Heart right ventricle (tissue), 16 donors: ENCODE measurements at regions not wholly inside any gene's neighbourhood (a gene's known extent, or its start where the extent isn't known, plus 50 kb on each side); places are given as distances from the start of the nearest gene placed in this dataset.

ENCODE experiments used
- ATAC-seq, 8 donors: fragments of 200-7000 bp; cut with Tn5 transposase; one replicate each; pipeline ENCODE4 v1.9.1; 2020; ENCODE audit warnings: mild to moderate bottlenecking in 8 of 8, moderate library complexity in 8 of 8, moderate number of reproducible peaks in 1 of 8
- DNase-seq, 2 donors: peaks; one replicate each; pipeline ENCODE4 v3.0.0-alpha.2; 2020
- H3K27ac ChIP-seq, 10 donors: fragments of 200-600 bp; sonication (generic) in 2 of 10; one replicate each; pipeline versions ENCODE4 v1.5.0 to v1.8.0; 2020 to 2022; ENCODE audit warnings: mild to moderate bottlenecking in 3 of 10
- H3K27me3 ChIP-seq, 7 donors: fragments of 200-600 bp; one replicate each; pipeline ENCODE4 v1.8.0; 2021 to 2022; ENCODE audit warnings: mild to moderate bottlenecking in 2 of 7
- H3K36me3 ChIP-seq, 9 donors: fragments of 200-600 bp; sonication (generic) in 1 of 9; one replicate each; pipeline versions ENCODE4 v1.5.0 to v1.8.0; 2020 to 2022; ENCODE audit warnings: mild to moderate bottlenecking in 2 of 9
- H3K4me1 ChIP-seq, 9 donors: fragments of 200-600 bp; sonication (generic) in 1 of 9; one replicate each; pipeline versions ENCODE4 v1.5.0 to v1.8.0; 2020 to 2022; ENCODE audit warnings: mild to moderate bottlenecking in 4 of 9
- H3K4me3 ChIP-seq, 10 donors: fragments of 200-600 bp; sonication (generic) in 2 of 10; one replicate each; pipeline versions ENCODE4 v1.5.0 to v1.8.0; 2020 to 2022; ENCODE audit warnings: mild to moderate bottlenecking in 7 of 10, moderate library complexity in 2 of 10
- H3K9me3 ChIP-seq, 11 donors: fragments of 200-600 bp in 10 of 11; sonication (generic) in 2 of 11; one replicate each; pipeline versions ENCODE4 v1.5.0 to v1.8.0; 2013 to 2022; ENCODE audit warnings: mild to moderate bottlenecking in 2 of 11, control low read depth in 1 of 11, moderate library complexity in 1 of 11
- WGBS, 2 donors: extraction: QIAGEN DNeasy Blood & Tissue Kit; methylation state at CpG; one replicate each; pipeline ENCODE4 v1.1.7; 2013; ENCODE audit warnings: inconsistent platforms in 1 of 2; 5-methylcytosine and 5-hydroxymethylcytosine counted together
- intact Hi-C, 10 donors: fragments of 100-400 bp; cut with DNase I; formaldehyde crosslinking; loops; one replicate each; pipeline versions ENCODE4 v1.11.1 to v1.14.2; 2022
- TF ChIP-seq, protein P1 (sequence below), 9 donors: fragments of 200-600 bp; sonication (generic) in 2 of 9; IDR thresholded peaks; one replicate each; pipeline versions ENCODE4 v1.5.0 to v1.8.0; 2021 to 2022; ENCODE audit warnings: antibody characterized with exemption in 9 of 9, mild to moderate bottlenecking in 5 of 9, moderate library complexity in 1 of 9
- donor health status: Arrhythmogenic right ventricular cardiomyopathy.
- donor health status: ischemic (EF 13 %, LVEDD 7.1; RV severe dilation, severe dysfunction).
- donor health status: healthy with polysubstance abuse.
- donor health status: DM: no; HTN: yes; CAD: no.
- donor health status: DM: no; HTN: no; CAD: no.
- donor health status: ischemic (EF 25% LVEDD 6.9; RV normal size, moderate dysfunction).
- donor health status: ischemic (EF 25% LVEDD 5.7; RV mildly dilated, moderate dysfunction).
- donor health status: healthy.
- donor health status: DM: yes; HTN: yes; CAD: no.
- donor health status: Ischemic cardiomyopathy.
- donor health status: ischemic (EF 35%, LVEDD 5.7; RV mildly dilated, moderate dysfunction).
- donor health status: nonischemic (EF 11% LVEDD 7.7; RV severe dilation, severe dysfunction).
- donor health status: DM: yes; HTN: yes; CAD: no.
- donor health status: PGD.
- donor health status: ischemic (EF 29% LVEDD 5.4; RV normal size, mild dysfunction).
- donor health status: nonischemic (EF 23%, LVEDD 6.1; RV moderate dilation, normal function).

DNA sequence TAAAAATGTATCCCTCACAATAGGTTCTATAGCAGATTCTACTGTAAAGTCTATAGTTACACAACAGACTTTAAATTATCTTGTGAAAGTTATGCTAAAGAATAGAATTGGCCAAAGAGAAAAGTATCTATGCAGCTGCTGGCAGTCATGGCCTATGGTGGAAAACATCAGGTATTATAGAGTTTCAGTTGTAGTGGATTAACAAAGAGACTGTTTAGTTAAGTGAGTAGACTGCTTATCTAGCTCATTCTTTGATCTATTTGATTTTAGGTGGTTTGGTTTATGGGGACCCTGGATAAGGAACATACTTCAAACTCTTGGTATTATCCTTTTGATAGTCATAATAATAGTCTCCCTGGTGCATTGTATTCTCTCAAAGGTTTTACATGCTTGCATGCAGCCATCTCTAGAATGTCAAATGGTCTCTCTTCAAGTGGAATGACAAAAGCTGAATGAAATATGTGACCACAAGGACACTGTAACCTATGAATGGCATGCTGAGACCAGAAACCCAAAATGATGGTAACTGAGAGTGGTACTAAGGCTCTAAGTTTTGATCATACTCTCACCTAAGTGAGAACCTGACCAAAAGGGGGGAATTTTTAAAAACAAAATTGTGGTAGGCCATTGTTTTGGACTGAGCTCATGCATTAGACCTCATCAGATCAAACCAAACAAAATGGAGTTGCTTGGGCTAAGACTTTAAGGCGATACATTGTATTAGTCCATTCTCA, 54.9 kb upstream of the NAMPT start:
- TF ChIP-seq, protein P1, sequence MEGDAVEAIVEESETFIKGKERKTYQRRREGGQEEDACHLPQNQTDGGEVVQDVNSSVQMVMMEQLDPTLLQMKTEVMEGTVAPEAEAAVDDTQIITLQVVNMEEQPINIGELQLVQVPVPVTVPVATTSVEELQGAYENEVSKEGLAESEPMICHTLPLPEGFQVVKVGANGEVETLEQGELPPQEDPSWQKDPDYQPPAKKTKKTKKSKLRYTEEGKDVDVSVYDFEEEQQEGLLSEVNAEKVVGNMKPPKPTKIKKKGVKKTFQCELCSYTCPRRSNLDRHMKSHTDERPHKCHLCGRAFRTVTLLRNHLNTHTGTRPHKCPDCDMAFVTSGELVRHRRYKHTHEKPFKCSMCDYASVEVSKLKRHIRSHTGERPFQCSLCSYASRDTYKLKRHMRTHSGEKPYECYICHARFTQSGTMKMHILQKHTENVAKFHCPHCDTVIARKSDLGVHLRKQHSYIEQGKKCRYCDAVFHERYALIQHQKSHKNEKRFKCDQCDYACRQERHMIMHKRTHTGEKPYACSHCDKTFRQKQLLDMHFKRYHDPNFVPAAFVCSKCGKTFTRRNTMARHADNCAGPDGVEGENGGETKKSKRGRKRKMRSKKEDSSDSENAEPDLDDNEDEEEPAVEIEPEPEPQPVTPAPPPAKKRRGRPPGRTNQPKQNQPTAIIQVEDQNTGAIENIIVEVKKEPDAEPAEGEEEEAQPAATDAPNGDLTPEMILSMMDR (IDR thresholded peaks at IDR 0.05): no peak
- H3K36me3 ChIP-seq: no peaks in the 10 kb centered on the region
- peaks cover 0 to 4% (median 0%) of the 10 kb centered on the region in 9 donors for H3K4me1 ChIP-seq
- no peak overlapping the region for H3K27ac ChIP-seq
- peaks cover 0 to 56% (median 10%) of the 10 kb centered on the region in 11 donors for H3K9me3 ChIP-seq
- H3K4me3 ChIP-seq: no peak overlapping the region
- DNase-seq (no peak), ATAC-seq (no peak)
- WGBS, 2 donors: 0 to 45% methylated on average over 1 of the region's 1 CpG
- no peaks in the 10 kb centered on the region for H3K27me3 ChIP-seq
- intact Hi-C loops: no loop called here

DNA sequence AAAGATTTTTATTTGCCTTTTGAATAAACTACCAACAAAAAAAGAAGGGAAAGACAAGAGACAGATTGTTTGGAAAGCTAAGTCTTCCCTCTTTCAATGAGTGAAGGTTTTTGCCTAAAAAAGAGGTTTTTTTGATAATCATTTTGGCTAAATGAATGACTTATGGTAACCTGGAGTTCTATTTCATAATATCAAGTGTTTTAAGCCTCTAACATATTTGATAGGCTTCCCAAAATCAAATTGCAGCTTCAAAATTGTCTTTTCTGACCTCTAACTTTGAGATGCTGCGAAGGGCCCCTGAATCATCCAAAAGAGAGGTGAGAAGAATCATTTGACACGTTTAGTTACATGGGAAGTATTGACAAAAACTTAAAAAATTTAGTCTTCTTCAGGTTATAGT, 53.0 kb upstream of the NAMPT start:
- no peaks in the 10 kb centered on the region for H3K4me1 ChIP-seq
- H3K36me3 ChIP-seq: no peaks in the 10 kb centered on the region
- peaks cover 0 to 48% (median 6%) of the 10 kb centered on the region in 11 donors for H3K9me3 ChIP-seq
- H3K27ac ChIP-seq: no peak overlapping the region
- DNase-seq (no peak), ATAC-seq (no peak)
- intact Hi-C loops: no loop called here
- WGBS, 2 donors: 52 to 64% methylated on average over 2 of the region's 2 CpGs
- TF ChIP-seq, protein P1 (IDR thresholded peaks at IDR 0.05): no peak
- H3K4me3 ChIP-seq: no peak overlapping the region
- H3K27me3 ChIP-seq: no peaks in the 10 kb centered on the region

DNA sequence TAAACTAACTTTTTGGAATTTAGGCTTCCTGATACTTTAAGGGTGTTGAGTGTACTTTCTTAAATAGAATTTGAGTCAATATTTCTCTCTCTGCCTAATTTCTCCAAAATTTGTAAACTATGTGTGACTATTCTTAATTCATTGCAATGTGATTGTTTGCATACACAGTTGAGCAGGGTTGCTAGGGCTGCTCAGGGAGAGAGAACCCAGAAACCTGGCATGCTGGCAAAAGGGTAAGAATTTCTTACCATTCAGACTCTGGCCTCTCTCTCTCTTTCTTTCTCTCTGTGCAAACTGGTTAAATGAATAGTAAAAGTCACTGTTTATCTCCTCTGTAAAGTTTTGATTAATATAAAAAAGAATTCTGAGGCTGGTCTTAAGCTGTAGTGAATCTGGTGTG, 51.0 kb upstream of the NAMPT start:
- Histone ChIP-seq H3K4me1 (no peaks in the 10 kb centered on the region), H3K27me3 (no peaks in the 10 kb centered on the region), H3K9me3 (peaks cover 0 to 31% (median 5%) of the 10 kb centered on the region in 11 donors), H3K36me3 (no peaks in the 10 kb centered on the region), H3K4me3 (no peak overlapping the region), H3K27ac (no peak overlapping the region)
- intact Hi-C loops: no loop called here
- TF ChIP-seq, protein P1 (IDR thresholded peaks at IDR 0.05): no peak
- ATAC-seq (no peak), DNase-seq (no peak)
